NAMALWA (cell line): ENCODE measurements at regions not wholly inside any gene's neighbourhood (a gene's known extent, or its start where the extent isn't known, plus 50 kb on each side); places are given as distances from the start of the nearest gene placed in this dataset.
"Not testable (repeated sequence)": the region's sequence is repeated elsewhere in the genome, so short reads cannot be mapped to it uniquely, and the experiment has no call there.

Experiments used
- DNase-seq: peaks from one replicate; pipeline ENCODE4 v3.0.0-alpha.2; 2015; ENCODE audit warnings: low spot score

- no peak for DNase-seq
Observed at GRCh38 chr7:29649876-29650275, 86.2 kb downstream of the PRR15 start.

GRCh38 chr7:29651477-29651876 is 87.8 kb downstream of the PRR15 start:
- no peak for DNase-seq

- no peak for DNase-seq
Observed at GRCh38 chr7:29652556-29652955, 88.9 kb downstream of the PRR15 start.

GRCh38 chr7:29654340-29654739 is 90.7 kb downstream of the PRR15 start:
- DNase-seq, result not testable (repeated sequence)

GRCh38 chr7:29657288-29657687 is 93.7 kb downstream of the PRR15 start:
- DNase-seq, result no peak

- no peak for DNase-seq
Observed at GRCh38 chr7:29657856-29658255, 94.2 kb downstream of the PRR15 start.

GRCh38 chr7:29659213-29659612 is 95.6 kb downstream of the PRR15 start:
- DNase-seq, result not testable (repeated sequence)

- not testable (repeated sequence) for DNase-seq
Observed at GRCh38 chr7:29662899-29663298, 99.3 kb downstream of the PRR15 start.

- DNase-seq, result not testable (repeated sequence)
Observed at GRCh38 chr7:29664999-29665398, 101.4 kb downstream of the PRR15 start.

- not testable (repeated sequence) for DNase-seq
Observed at GRCh38 chr7:29667096-29667669, 103.5 kb downstream of the PRR15 start.

GRCh38 chr7:29671286-29671685 is 107.7 kb downstream of the PRR15 start:
- DNase-seq, result not testable (repeated sequence)

- not testable (repeated sequence) for DNase-seq
Observed at GRCh38 chr7:29673635-29674034, 110.0 kb downstream of the PRR15 start.

GRCh38 chr7:29674626-29675025 is 111.0 kb downstream of the PRR15 start:
- not testable (repeated sequence) for DNase-seq

- DNase-seq, result not testable (repeated sequence)
Observed at GRCh38 chr7:29677254-29677653, 113.6 kb downstream of the PRR15 start.

GRCh38 chr7:29679963-29680362 is 116.3 kb downstream of the PRR15 start:
- not testable (repeated sequence) for DNase-seq

GRCh38 chr7:29680601-29681000 is 117.0 kb downstream of the PRR15 start:
- not testable (repeated sequence) for DNase-seq

GRCh38 chr7:29684151-29684786 is 120.6 kb downstream of the PRR15 start:
- not testable (repeated sequence) for DNase-seq

GRCh38 chr7:29684787-29685650 is 121.3 kb upstream of the WIPF3 start:
- DNase-seq, result no peak

GRCh38 chr7:29685651-29686271 is 120.5 kb upstream of the WIPF3 start:
- not testable (repeated sequence) for DNase-seq

- not testable (repeated sequence) for DNase-seq
Observed at GRCh38 chr7:29690510-29690909, 115.8 kb upstream of the WIPF3 start.

- not testable (repeated sequence) for DNase-seq
Observed at GRCh38 chr7:29696402-29696801, 109.9 kb upstream of the WIPF3 start.

- not testable (repeated sequence) for DNase-seq
Observed at GRCh38 chr7:29699723-29700122, 106.6 kb upstream of the WIPF3 start.
